ENCODE measurements at regions not wholly inside any gene's neighbourhood (a gene's known extent, or its start where the extent isn't known, plus 50 kb on each side); places are given as distances from the start of the nearest gene placed in this dataset.

GRCh38 chr10:61169294-61169693 is 225.3 kb upstream of the RHOBTB1 start:
- DNase-seq (ENCODE audit: low read depth): no peak
- no peak for TF ChIP-seq CTCF (IDR thresholded peaks at IDR 0.05; ENCODE audit: insufficient read depth, low read depth, low read length)
- no peak overlapping the region for H3K4me3 ChIP-seq (ENCODE audit: low read depth, low read length)

DNA sequence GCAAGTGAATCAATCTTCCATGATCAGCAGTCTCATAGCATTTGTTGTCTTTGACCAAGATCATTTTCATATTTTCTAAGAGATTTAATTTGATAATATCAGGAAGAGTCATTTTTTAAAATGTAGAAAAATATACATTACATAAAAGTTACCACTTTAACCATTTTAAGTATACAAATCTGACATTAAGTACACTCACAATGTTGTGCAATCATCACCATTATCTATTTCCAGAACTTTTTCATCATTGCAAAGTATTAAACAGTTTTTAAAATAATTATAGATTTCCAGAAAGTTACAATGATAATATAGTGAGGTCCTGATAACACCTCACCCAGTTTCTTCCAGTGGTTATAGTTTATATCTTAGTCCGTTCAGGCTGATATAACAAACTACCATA is 222.5 kb upstream of the RHOBTB1 start:
- TF ChIP-seq CTCF (IDR thresholded peaks at IDR 0.05; ENCODE audit: insufficient read depth, low read depth, low read length): no peak

DNA sequence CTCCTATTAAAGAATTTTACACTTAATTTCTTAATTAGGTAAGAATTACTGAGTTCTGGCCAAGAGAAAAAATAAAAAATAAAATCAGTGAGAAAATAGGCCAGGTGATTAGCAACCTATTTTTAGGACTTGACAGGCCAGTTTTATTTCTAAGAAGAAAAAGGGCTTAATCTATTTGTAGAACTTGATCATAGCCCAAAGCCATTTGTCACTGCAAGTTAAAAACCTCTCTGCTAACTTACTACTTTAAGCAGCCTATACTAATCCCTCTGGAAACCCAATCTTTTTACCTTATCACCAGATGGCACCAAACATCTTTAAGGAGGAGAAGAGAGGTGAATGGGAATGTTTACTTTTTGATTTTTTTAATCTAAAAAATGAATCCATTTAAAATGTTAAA is 222.1 kb upstream of the RHOBTB1 start:
- no peak for DNase-seq (ENCODE audit: low read depth)

More for the DNA sequence above, 222.5 kb upstream of the RHOBTB1 start:
- H3K4me3 ChIP-seq (ENCODE audit: low read depth, low read length): no peak overlapping the region
- no peak for DNase-seq (ENCODE audit: low read depth)

GRCh38 chr10:61164458-61165160 is 220.6 kb upstream of the RHOBTB1 start:
- peak; percentile 43 for DNase-seq (ENCODE audit: low read depth)

More for the DNA sequence above, 222.1 kb upstream of the RHOBTB1 start:
- TF ChIP-seq CTCF (IDR thresholded peaks at IDR 0.05; ENCODE audit: insufficient read depth, low read depth, low read length): no peak
- no peak overlapping the region for H3K4me3 ChIP-seq (ENCODE audit: low read depth, low read length)

DNA sequence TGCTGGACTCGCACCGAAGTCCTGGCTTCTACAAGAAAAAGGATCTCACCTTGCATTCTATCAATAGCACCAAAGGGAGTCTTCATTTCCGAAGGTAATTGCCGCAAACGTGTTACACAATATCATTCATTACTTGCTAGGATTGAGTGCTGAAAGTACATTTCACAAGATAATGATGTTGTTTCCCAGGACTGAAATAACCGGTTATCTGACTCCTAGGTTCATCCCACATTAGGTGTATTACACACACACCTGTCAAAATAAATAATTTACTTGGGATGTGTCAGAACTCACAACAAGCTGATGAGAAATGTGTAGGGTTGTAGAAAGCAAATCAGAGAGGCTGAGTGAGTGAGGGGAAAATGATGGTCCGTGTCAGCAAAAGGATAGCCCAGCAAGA is 219.4 kb upstream of the RHOBTB1 start:
- TF ChIP-seq CTCF (IDR thresholded peaks at IDR 0.05; ENCODE audit: insufficient read depth, low read depth, low read length): no peak
- no peak overlapping the region for H3K4me3 ChIP-seq (ENCODE audit: low read depth, low read length)
- DNase-seq (ENCODE audit: low read depth): no peak

More at GRCh38 chr10:61164458-61165160, 220.6 kb upstream of the RHOBTB1 start:
- H3K4me3 ChIP-seq (ENCODE audit: low read depth, low read length): no peak overlapping the region
- no peak for TF ChIP-seq CTCF (IDR thresholded peaks at IDR 0.05; ENCODE audit: insufficient read depth, low read depth, low read length)

- no peak for TF ChIP-seq CTCF (IDR thresholded peaks at IDR 0.05; ENCODE audit: insufficient read depth, low read depth, low read length)
- no peak overlapping the region for H3K4me3 ChIP-seq (ENCODE audit: low read depth, low read length)
- DNase-seq (ENCODE audit: low read depth): peak; percentile 32
These were observed 216.3 kb upstream of the RHOBTB1 start for GRCh38 chr10:61160253-61160652.

GRCh38 chr10:61159253-61159652 is 215.3 kb upstream of the RHOBTB1 start:
- DNase-seq (ENCODE audit: low read depth): peak; percentile 42
- no peak for TF ChIP-seq CTCF (IDR thresholded peaks at IDR 0.05; ENCODE audit: insufficient read depth, low read depth, low read length)
- H3K4me3 ChIP-seq (ENCODE audit: low read depth, low read length): no peak overlapping the region

Measured in fibroblast of villous mesenchyme (primary cell).